HCT116 (cell line): ENCODE measurements at regions not wholly inside any gene's neighbourhood (a gene's known extent, or its start where the extent isn't known, plus 50 kb on each side); places are given as distances from the start of the nearest gene placed in this dataset.

Source experiments
- ATAC-seq: fragments of 200-7000 bp; cut with Tn5 transposase; 2 replicates; pipeline ENCODE4 v1.9.1; 2020; ENCODE audit warnings: mild to moderate bottlenecking, moderate library complexity
- BruUV-seq: library from RNA; stranded (reverse); fragments of 400-500 nt; replicated peaks from 2 replicates; lab custom pipeline; 2021; lab: Mats Ljungman, UMichigan
- CTCF ChIA-PET: fragments of 300-600 bp; sonication (Branson Sonifier 250); formaldehyde crosslinking; loops from one replicate; lab custom pipeline; 2021; ENCODE audit warnings: antibody characterized with exemption; lab: Charles Lee
- POLR2A ChIA-PET: fragments of 300-600, 350-600 bp; sonication (Branson Sonifier 250); formaldehyde crosslinking; loops from one replicate; lab custom pipeline; 2021; ENCODE audit warnings: antibody characterized with exemption; lab: Charles Lee
- RAD21 ChIA-PET, 2 experiments: fragments of 300-600 bp; sonication (Branson Sonifier 250); formaldehyde crosslinking; loops; one replicate each; lab custom pipeline; 2023; ENCODE audit warnings: low total read pairs in 2 of 2; ENCODE audit not compliant: uncharacterized antibody in 2 of 2, unreplicated experiment in 2 of 2, low non-redundant PET in 1 of 2; lab: Charles Lee
- DNase-seq: peaks from one replicate; pipeline ENCODE4 v3.0.0-alpha.2; 2010; ENCODE audit warnings: low read depth, low spot score
- H2AFZ ChIP-seq: fragments of 200-600 bp; shearing (Covaris generic), sonication (generic); 2 replicates; pipeline ENCODE4 v1.6.1; 2017; ENCODE audit warnings: low read depth, mixed run types, mixed read lengths, antibody characterized with exemption, low read length; ENCODE audit not compliant: poor library complexity, severe bottlenecking
- H3K27ac ChIP-seq: 2 replicates; pipeline ENCODE4 v1.5.1; 2012; ENCODE audit warnings: low read depth, low read length
- H3K27me3 ChIP-seq: fragments of 200-600 bp; sonication (generic); 2 replicates; pipeline ENCODE4 v1.6.1; 2016; ENCODE audit warnings: mixed run types, low read length, mixed read lengths; ENCODE audit not compliant: insufficient read depth
- H3K36me3 ChIP-seq, 2 experiments: fragments of 200-500 bp in 1 of 2; fragments of 200-600 bp in 1 of 2; sonication (Bioruptor generic) in 1 of 2; sonication (generic) in 1 of 2; 2 replicates each; pipeline versions ENCODE4 v1.5.1 to v1.6.1; 2014 to 2016; ENCODE audit warnings: low read length in 2 of 2, inconsistent platforms in 1 of 2, mixed read lengths in 1 of 2, mixed run types in 1 of 2; ENCODE audit not compliant: insufficient read depth in 2 of 2, control insufficient read depth in 1 of 2
- H3K4me1 ChIP-seq, 2 experiments: fragments of 200-600 bp in 1 of 2; sonication (generic) in 1 of 2; 2 replicates each; pipeline versions ENCODE4 v1.5.1 to v1.6.1; 2012 to 2017; ENCODE audit warnings: low read length in 2 of 2, inconsistent platforms in 1 of 2, mild to moderate bottlenecking in 1 of 2, mixed read lengths in 1 of 2, mixed run types in 1 of 2, moderate library complexity in 1 of 2; ENCODE audit not compliant: insufficient read depth in 2 of 2, control insufficient read depth in 1 of 2
- H3K4me2 ChIP-seq: fragments of 200-600 bp; sonication (generic); 2 replicates; pipeline ENCODE4 v1.6.1; 2017; ENCODE audit warnings: mixed run types, low read length, mixed read lengths
- H3K4me3 ChIP-seq, 2 experiments: fragments of 200-600 bp in 1 of 2; sonication (generic) in 1 of 2; replicated peaks in 1 of 2; 2 replicates each; pipeline ENCODE4 v1.5.1; 2011 to 2016; ENCODE audit warnings: low read length in 2 of 2, control low read depth in 1 of 2, low read depth in 1 of 2, mild to moderate bottlenecking in 1 of 2, mixed read lengths in 1 of 2, mixed run types in 1 of 2
- H3K79me2 ChIP-seq: fragments of 200-600 bp; sonication (generic); 2 replicates; pipeline ENCODE4 v1.6.1; 2017; ENCODE audit warnings: mild to moderate bottlenecking, mixed run types, low read length, moderate library complexity, mixed read lengths; ENCODE audit not compliant: insufficient read depth
- H3K9ac ChIP-seq: fragments of 200-600 bp; sonication (generic); 2 replicates; pipeline ENCODE4 v1.6.1; 2016; ENCODE audit warnings: low read length, mixed read lengths
- H3K9me2 ChIP-seq: fragments of 200-600 bp; sonication (generic), shearing (Covaris generic); 2 replicates; pipeline ENCODE4 v1.6.1; 2017; ENCODE audit warnings: mixed run types, mild to moderate bottlenecking, moderate library complexity; ENCODE audit not compliant: insufficient read depth
- H3K9me3 ChIP-seq, 2 experiments: fragments of 200-500 bp in 1 of 2; fragments of 200-600 bp in 1 of 2; sonication (Bioruptor generic) in 1 of 2; sonication (generic) in 1 of 2; 2 replicates each; pipeline ENCODE4 v1.6.1; 2014 to 2017; ENCODE audit warnings: low read length in 2 of 2, mixed read lengths in 2 of 2, inconsistent platforms in 1 of 2, low read depth in 1 of 2, mild to moderate bottlenecking in 1 of 2, mixed run types in 1 of 2, moderate library complexity in 1 of 2; ENCODE audit not compliant: control insufficient read depth in 1 of 2, insufficient read depth in 1 of 2
- H4K20me1 ChIP-seq: fragments of 200-600 bp; sonication (generic), shearing (Covaris generic); 2 replicates; pipeline ENCODE4 v1.6.1; 2017; ENCODE audit warnings: mixed run types, mild to moderate bottlenecking, moderate library complexity; ENCODE audit not compliant: insufficient read depth
- CBX3 ChIP-seq: IDR thresholded peaks from 2 replicates; pipeline ENCODE4 v1.6.1; 2012; ENCODE audit warnings: low read depth
- CEBPB ChIP-seq: IDR thresholded peaks from 2 replicates; pipeline ENCODE4 v1.6.1; 2012; ENCODE audit warnings: low read depth
- ELF1 ChIP-seq: IDR thresholded peaks from 2 replicates; pipeline ENCODE4 v1.6.1; 2012; ENCODE audit warnings: low read depth, borderline replicate concordance
- EZH2phosphoT487 ChIP-seq: fragments of 200-600 bp; IDR thresholded peaks from 2 replicates; pipeline ENCODE4 v1.6.1; 2018; ENCODE audit warnings: antibody characterized with exemption, borderline replicate concordance
- FOSL1 ChIP-seq: IDR thresholded peaks from 2 replicates; pipeline ENCODE4 v1.6.1; 2012; ENCODE audit warnings: low read depth
- POLR2A ChIP-seq: IDR thresholded peaks from 2 replicates; pipeline ENCODE4 v1.7.0; 2011; ENCODE audit warnings: borderline replicate concordance; ENCODE audit not compliant: insufficient read depth, insufficient read length; ENCODE audit errors: extremely low read depth
- POLR2AphosphoS5 ChIP-seq: IDR thresholded peaks from 2 replicates; pipeline ENCODE4 v1.6.1; 2011; ENCODE audit warnings: mild to moderate bottlenecking, low read depth, low read length, moderate library complexity
- RAD21 ChIP-seq: IDR thresholded peaks from 2 replicates; pipeline ENCODE4 v1.6.1; 2012; ENCODE audit warnings: low read depth, mild to moderate bottlenecking
- SP1 ChIP-seq: IDR thresholded peaks from 2 replicates; pipeline ENCODE4 v1.6.1; 2012; ENCODE audit warnings: low read depth
- SRF ChIP-seq: IDR thresholded peaks from 2 replicates; pipeline ENCODE4 v1.6.1; 2012; ENCODE audit warnings: low read depth
- TCF7L2 ChIP-seq: IDR thresholded peaks from 2 replicates; pipeline ENCODE4 v1.7.0; 2011; ENCODE audit warnings: borderline replicate concordance, inconsistent platforms; ENCODE audit not compliant: insufficient read depth, insufficient read length; ENCODE audit errors: extremely low read depth
- ZFX ChIP-seq: fragments of 450-650 bp; IDR thresholded peaks from 2 replicates; pipeline ENCODE4 v1.6.1; 2017
- intact Hi-C: fragments of 100-400 bp; cut with micrococcal nuclease; formaldehyde crosslinking; loops from 2 replicates; pipeline ENCODE4 v1.10.0; 2022
- TF ChIP-seq, protein P1 (sequence below), 3 experiments: fragments of 200-600 bp in 1 of 3; sonication (generic) in 1 of 3; IDR thresholded peaks in 2 of 3; conservative IDR thresholded peaks in 1 of 3; 2 replicates each; pipeline ENCODE4 v1.5.1; 2012 to 2017; ENCODE audit warnings: low read depth in 2 of 3, low read length in 2 of 3, antibody characterized with exemption in 1 of 3, borderline replicate concordance in 1 of 3, control low read depth in 1 of 3, mild to moderate bottlenecking in 1 of 3, mixed read lengths in 1 of 3, mixed run types in 1 of 3, moderate library complexity in 1 of 3; ENCODE audit not compliant: insufficient read depth in 1 of 3
- TF ChIP-seq, protein P2 (sequence below): IDR thresholded peaks from 2 replicates; pipeline ENCODE4 v1.6.1; 2012
- TF ChIP-seq, protein P3 (sequence below): IDR thresholded peaks from 2 replicates; pipeline ENCODE4 v1.6.1; 2012; ENCODE audit warnings: low read depth
- TF ChIP-seq, protein P4 (sequence below): IDR thresholded peaks from 2 replicates; pipeline ENCODE4 v1.6.1; 2012

DNA sequence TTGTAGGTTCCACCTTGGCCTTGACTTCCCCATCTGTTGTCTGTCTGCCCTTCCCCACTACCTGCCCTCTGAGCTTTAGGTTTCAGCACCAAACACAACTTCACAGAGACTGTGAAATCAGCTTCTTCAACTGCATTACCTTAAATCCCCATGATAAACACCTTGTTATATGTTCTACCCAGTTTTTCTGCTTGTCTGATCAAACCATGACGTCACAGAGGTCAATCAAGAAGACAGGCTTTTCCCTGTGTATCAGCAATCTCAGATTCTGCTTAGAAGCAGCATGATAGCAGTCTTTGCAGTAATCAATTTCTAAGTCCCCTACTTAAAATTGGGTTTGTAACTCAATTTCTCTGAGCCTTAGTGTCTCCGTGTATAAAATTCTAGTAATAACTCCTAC, 175.0 kb downstream of the PLK2 start:
- ChIA-PET RAD21 (no interaction called here), POLR2A (no interaction called here), CTCF (no interaction called here)
- no peaks in the 10 kb centered on the region for H3K9me2 ChIP-seq
- no peak overlapping the region for H3K4me3 ChIP-seq
- ATAC-seq (no peak), DNase-seq (no peak)
- TF ChIP-seq, protein P1, sequence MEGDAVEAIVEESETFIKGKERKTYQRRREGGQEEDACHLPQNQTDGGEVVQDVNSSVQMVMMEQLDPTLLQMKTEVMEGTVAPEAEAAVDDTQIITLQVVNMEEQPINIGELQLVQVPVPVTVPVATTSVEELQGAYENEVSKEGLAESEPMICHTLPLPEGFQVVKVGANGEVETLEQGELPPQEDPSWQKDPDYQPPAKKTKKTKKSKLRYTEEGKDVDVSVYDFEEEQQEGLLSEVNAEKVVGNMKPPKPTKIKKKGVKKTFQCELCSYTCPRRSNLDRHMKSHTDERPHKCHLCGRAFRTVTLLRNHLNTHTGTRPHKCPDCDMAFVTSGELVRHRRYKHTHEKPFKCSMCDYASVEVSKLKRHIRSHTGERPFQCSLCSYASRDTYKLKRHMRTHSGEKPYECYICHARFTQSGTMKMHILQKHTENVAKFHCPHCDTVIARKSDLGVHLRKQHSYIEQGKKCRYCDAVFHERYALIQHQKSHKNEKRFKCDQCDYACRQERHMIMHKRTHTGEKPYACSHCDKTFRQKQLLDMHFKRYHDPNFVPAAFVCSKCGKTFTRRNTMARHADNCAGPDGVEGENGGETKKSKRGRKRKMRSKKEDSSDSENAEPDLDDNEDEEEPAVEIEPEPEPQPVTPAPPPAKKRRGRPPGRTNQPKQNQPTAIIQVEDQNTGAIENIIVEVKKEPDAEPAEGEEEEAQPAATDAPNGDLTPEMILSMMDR (IDR thresholded peaks at IDR 0.05 in 2 of 3, conservative IDR thresholded peaks at IDR 0.05 in 1 of 3; ENCODE audit: borderline replicate concordance in 1 of 3, insufficient read depth in 1 of 3, low read depth in 2 of 3, low read length in 2 of 3): no peak
- TF ChIP-seq RAD21: no peak
- no peak for TF ChIP-seq ZFX
- no peak for TF ChIP-seq EZH2phosphoT487
- no peak for TF ChIP-seq CEBPB
- TF ChIP-seq POLR2AphosphoS5: no peak
- no peak for TF ChIP-seq CBX3
- TF ChIP-seq, protein P2, sequence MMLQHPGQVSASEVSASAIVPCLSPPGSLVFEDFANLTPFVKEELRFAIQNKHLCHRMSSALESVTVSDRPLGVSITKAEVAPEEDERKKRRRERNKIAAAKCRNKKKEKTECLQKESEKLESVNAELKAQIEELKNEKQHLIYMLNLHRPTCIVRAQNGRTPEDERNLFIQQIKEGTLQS: no peak
- TF ChIP-seq POLR2A: no peak
- no peak for TF ChIP-seq FOSL1
- TF ChIP-seq, protein P3, sequence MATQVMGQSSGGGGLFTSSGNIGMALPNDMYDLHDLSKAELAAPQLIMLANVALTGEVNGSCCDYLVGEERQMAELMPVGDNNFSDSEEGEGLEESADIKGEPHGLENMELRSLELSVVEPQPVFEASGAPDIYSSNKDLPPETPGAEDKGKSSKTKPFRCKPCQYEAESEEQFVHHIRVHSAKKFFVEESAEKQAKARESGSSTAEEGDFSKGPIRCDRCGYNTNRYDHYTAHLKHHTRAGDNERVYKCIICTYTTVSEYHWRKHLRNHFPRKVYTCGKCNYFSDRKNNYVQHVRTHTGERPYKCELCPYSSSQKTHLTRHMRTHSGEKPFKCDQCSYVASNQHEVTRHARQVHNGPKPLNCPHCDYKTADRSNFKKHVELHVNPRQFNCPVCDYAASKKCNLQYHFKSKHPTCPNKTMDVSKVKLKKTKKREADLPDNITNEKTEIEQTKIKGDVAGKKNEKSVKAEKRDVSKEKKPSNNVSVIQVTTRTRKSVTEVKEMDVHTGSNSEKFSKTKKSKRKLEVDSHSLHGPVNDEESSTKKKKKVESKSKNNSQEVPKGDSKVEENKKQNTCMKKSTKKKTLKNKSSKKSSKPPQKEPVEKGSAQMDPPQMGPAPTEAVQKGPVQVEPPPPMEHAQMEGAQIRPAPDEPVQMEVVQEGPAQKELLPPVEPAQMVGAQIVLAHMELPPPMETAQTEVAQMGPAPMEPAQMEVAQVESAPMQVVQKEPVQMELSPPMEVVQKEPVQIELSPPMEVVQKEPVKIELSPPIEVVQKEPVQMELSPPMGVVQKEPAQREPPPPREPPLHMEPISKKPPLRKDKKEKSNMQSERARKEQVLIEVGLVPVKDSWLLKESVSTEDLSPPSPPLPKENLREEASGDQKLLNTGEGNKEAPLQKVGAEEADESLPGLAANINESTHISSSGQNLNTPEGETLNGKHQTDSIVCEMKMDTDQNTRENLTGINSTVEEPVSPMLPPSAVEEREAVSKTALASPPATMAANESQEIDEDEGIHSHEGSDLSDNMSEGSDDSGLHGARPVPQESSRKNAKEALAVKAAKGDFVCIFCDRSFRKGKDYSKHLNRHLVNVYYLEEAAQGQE: no peak
- no peak for TF ChIP-seq SP1
- no peak for TF ChIP-seq SRF
- TF ChIP-seq TCF7L2: no peak
- TF ChIP-seq, protein P4, sequence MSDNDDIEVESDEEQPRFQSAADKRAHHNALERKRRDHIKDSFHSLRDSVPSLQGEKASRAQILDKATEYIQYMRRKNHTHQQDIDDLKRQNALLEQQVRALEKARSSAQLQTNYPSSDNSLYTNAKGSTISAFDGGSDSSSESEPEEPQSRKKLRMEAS: no peak
- TF ChIP-seq ELF1: no peak
- no peak overlapping the region for H3K4me2 ChIP-seq
- no peaks in the 10 kb centered on the region for H4K20me1 ChIP-seq
- no peak overlapping the region for H3K27ac ChIP-seq
- H3K9me3 ChIP-seq: no peaks in the 10 kb centered on the region
- no TSS peak for BruUV-seq
- H3K9ac ChIP-seq: no peak overlapping the region
- no peaks in the 10 kb centered on the region for H3K79me2 ChIP-seq
- intact Hi-C loops: no loop called here
- H3K36me3 ChIP-seq: no peaks in the 10 kb centered on the region
- H3K4me1 ChIP-seq: no peaks in the 10 kb centered on the region
- H2AFZ ChIP-seq: no peak overlapping the region
- no peaks in the 10 kb centered on the region for H3K27me3 ChIP-seq
